Jurkat, Clone E6-1 (cell line): ENCODE measurements at regions not wholly inside any gene's neighbourhood (a gene's known extent, or its start where the extent isn't known, plus 50 kb on each side); places are given as distances from the start of the nearest gene placed in this dataset.
"Not testable (repeated sequence)": the region's sequence is repeated elsewhere in the genome, so short reads cannot be mapped to it uniquely, and the experiment has no call there.

Experiments used
- DNase-seq: peaks from one replicate; pipeline ENCODE4 v3.0.0-alpha.2; 2011; ENCODE audit warnings: low read depth, low spot score
- H3K4me3 ChIP-seq: 2 replicates; pipeline ENCODE4 v1.5.1; 2011; ENCODE audit warnings: mild to moderate bottlenecking, low read length, control low read depth, moderate library complexity

GRCh38 chr2:118388771-118389170 lies 300.5 kb downstream of the INSIG2 start:
- no peak for DNase-seq
- H3K4me3 ChIP-seq: no peak overlapping the region

DNA sequence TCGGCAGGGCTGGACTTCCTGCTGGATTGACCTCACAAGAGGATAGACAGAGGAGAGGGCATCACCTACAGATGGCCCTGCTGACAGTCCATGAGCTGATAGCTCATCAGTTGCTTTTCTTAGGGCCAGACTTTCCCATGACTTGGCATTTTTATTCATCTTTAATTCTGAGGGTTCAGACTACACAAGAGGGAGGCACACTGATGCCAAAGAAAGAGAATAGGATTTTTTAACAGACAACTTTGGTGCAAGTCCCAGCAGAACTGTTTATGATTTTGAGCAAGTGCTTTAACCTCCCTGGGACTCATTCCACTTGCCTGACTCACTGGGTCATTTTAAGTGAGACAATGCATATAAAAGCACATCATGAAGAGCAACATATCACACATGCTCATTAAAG lies 299.2 kb downstream of the INSIG2 start:
- no peak for DNase-seq
- no peak overlapping the region for H3K4me3 ChIP-seq

- no peak for DNase-seq
These were observed 298.5 kb downstream of the INSIG2 start for GRCh38 chr2:118386641-118387302.

GRCh38 chr2:118380915-118381653 lies 292.8 kb downstream of the INSIG2 start:
- H3K4me3 ChIP-seq: no peak overlapping the region
- DNase-seq: no peak

More at GRCh38 chr2:118386641-118387302, 298.5 kb downstream of the INSIG2 start:
- H3K4me3 ChIP-seq: no peak overlapping the region

- DNase-seq: no peak
- H3K4me3 ChIP-seq: no peak overlapping the region
These were observed 287.7 kb downstream of the INSIG2 start for GRCh38 chr2:118375907-118376485.

- DNase-seq: no peak
- H3K4me3 ChIP-seq: no peak overlapping the region
These were observed 286.9 kb downstream of the INSIG2 start for GRCh38 chr2:118374974-118375755.

GRCh38 chr2:118372886-118373830 lies 284.9 kb downstream of the INSIG2 start:
- H3K4me3 ChIP-seq: no peak overlapping the region
- no peak for DNase-seq

DNA sequence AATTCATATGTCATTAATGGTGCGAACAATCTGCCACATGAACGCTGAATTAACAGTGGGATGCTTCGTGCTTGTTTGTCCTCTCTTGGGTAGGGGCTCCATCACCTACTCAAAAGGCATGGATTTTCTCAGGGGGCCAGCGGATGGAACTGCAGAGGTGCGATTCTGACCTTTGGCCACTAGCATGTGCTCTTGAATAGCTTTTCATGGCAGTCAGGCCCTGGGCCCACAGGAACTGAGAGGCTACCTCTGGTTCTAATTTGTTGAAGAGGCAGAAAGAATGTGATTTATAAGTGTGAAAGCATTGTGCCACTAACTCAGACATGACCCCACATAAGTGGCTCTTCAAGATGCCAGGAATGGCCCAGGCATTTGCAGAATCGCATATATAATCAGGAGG lies 283.2 kb downstream of the INSIG2 start:
- no peak overlapping the region for H3K4me3 ChIP-seq
- peak; percentile 4 for DNase-seq

- not testable (repeated sequence) for DNase-seq, H3K4me3 ChIP-seq
These were observed 281.2 kb downstream of the INSIG2 start for GRCh38 chr2:118369521-118369920.

- H3K4me3 ChIP-seq: no peak overlapping the region
- DNase-seq: no peak
These were observed 275.3 kb downstream of the INSIG2 start for GRCh38 chr2:118363604-118364003.

DNA sequence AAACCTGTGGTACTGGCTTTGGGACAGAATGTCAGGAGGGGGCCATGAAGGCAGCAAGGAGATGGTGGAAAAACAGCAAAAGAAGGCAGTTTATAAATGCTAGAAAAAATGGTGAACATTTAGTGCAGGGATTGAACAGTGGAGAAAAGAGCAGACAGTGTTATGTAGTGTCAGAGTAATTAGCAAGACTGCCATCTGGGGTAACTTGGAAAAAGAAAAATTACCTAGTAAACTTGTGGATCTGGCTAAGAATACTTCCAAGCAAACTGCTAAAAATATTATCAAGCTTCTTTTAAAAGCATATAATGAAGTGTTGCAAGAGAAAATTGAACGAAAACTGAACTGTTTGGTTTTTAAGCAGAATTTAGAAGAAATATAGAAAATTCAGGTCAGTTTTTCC lies 267.8 kb downstream of the INSIG2 start:
- no peak for DNase-seq
- no peak overlapping the region for H3K4me3 ChIP-seq

- H3K4me3 ChIP-seq: no peak overlapping the region
- DNase-seq: no peak
These were observed 263.5 kb downstream of the INSIG2 start for GRCh38 chr2:118351796-118352195.

GRCh38 chr2:118350621-118351020 lies 262.4 kb downstream of the INSIG2 start:
- no peak for DNase-seq
- no peak overlapping the region for H3K4me3 ChIP-seq

- H3K4me3 ChIP-seq: no peak overlapping the region
- DNase-seq: no peak
These were observed 261.1 kb downstream of the INSIG2 start for GRCh38 chr2:118349365-118349764.

DNA sequence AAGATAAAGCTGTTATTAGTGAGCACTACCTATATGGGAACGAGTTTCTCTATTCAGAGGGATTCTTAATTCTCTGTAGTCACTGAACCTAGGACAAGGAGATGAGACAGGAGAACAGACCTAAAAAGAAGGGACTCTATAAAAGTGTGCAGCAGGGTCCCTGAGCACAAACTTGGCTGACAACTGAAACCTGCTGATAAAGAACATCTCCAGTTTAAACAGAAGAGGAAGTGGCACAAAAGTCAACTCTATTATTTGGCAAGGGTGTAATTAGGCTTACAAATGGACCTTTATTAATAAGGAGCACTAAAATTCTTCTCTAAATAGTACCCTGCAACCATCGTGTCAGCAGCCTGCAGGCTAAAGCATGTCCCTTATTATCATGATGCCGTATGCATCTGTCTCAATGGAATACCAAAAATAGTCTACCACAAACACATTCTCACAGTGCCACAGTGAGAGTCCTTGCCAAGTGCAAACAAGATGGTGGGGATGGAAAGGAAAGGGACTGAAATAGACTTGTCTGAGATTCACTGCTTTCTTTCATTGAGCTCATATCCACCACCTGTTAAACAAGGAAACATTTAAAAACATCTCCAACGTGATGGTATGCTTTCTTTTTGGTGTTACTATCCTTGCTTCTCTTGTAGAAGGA lies 260.2 kb downstream of the INSIG2 start:
- no peak for DNase-seq
- H3K4me3 ChIP-seq: no peak overlapping the region

DNA sequence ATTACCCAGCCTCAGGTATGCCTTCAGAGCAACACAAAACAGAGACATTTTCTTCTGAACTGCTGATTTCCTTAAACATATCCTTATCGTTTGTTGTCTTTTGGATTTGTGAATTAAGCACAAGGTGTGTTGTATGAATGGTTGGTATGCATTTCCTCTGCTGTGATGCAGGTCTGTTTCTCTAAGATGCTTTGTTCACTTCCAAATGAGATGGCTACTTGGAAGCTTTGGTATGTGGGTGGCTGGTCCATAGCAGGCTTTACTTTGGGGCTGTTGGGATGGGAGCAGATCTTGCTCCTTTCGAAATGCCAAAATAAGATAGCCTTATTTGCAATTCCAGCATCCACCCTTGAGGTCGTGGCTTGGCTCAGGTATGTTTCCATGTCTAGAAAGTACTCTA lies 257.2 kb downstream of the INSIG2 start:
- DNase-seq: no peak
- H3K4me3 ChIP-seq: no peak overlapping the region

DNA sequence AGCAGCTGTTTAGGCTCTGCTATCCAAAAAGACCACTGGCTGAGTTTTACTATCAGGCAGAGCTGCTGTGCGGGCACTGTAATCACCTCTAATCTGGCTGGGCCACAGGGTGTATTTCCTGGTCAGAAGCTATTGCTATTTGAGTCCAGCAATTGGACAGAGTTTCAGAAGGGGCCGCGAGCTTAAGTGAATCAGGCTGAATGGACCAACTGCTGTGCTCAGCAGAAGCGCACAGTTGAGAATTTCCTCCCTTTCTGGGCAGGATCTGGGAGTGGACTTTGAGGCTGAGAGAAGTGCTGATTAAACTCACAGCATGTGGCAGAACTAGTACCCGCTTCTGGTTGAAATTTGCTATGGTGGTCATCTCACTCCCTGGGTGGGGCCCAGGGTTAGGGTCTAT lies 251.8 kb downstream of the INSIG2 start:
- no peak for DNase-seq
- no peak overlapping the region for H3K4me3 ChIP-seq

GRCh38 chr2:118339386-118339785 lies 251.1 kb downstream of the INSIG2 start:
- no peak for DNase-seq
- no peak overlapping the region for H3K4me3 ChIP-seq
